ENCODE measurements at regions not wholly inside any gene's neighbourhood (a gene's known extent, or its start where the extent isn't known, plus 50 kb on each side); places are given as distances from the start of the nearest gene placed in this dataset.

DNA sequence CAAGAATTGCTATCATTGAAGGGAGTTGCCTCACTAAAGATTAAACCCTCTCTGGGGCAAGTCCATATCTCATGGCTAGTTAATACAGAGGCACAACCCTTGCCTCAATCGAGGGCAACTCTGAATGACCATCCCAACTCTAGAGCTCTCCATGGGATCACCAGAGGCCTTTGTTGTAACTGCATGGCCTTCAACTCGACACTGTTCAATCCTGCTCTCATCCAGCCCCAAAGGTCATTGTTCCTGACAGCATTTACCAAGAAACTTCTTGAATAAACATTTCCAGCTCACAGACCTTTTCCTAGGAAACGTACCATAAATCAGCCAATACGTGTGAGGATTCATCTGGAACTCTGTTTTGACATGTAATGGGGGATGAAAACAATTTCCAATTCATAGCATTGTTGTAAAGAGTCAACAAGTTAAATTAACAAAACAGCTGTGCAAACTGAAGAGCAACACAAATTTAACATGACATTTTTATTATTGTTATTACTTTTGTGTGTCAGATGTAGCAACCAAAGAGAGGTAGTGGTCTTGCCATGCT is 452.7 kb downstream of the SUCLA2 start:
- TF ChIP-seq, protein P1, sequence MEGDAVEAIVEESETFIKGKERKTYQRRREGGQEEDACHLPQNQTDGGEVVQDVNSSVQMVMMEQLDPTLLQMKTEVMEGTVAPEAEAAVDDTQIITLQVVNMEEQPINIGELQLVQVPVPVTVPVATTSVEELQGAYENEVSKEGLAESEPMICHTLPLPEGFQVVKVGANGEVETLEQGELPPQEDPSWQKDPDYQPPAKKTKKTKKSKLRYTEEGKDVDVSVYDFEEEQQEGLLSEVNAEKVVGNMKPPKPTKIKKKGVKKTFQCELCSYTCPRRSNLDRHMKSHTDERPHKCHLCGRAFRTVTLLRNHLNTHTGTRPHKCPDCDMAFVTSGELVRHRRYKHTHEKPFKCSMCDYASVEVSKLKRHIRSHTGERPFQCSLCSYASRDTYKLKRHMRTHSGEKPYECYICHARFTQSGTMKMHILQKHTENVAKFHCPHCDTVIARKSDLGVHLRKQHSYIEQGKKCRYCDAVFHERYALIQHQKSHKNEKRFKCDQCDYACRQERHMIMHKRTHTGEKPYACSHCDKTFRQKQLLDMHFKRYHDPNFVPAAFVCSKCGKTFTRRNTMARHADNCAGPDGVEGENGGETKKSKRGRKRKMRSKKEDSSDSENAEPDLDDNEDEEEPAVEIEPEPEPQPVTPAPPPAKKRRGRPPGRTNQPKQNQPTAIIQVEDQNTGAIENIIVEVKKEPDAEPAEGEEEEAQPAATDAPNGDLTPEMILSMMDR (IDR thresholded peaks at IDR 0.05; ENCODE audit: low read length, missing control alignments), result no peak
- DNase-seq (ENCODE audit: low read depth), result no peak
- no peak overlapping the region for H3K4me3 ChIP-seq (replicated peaks; ENCODE audit: low read depth, low read length)

DNA sequence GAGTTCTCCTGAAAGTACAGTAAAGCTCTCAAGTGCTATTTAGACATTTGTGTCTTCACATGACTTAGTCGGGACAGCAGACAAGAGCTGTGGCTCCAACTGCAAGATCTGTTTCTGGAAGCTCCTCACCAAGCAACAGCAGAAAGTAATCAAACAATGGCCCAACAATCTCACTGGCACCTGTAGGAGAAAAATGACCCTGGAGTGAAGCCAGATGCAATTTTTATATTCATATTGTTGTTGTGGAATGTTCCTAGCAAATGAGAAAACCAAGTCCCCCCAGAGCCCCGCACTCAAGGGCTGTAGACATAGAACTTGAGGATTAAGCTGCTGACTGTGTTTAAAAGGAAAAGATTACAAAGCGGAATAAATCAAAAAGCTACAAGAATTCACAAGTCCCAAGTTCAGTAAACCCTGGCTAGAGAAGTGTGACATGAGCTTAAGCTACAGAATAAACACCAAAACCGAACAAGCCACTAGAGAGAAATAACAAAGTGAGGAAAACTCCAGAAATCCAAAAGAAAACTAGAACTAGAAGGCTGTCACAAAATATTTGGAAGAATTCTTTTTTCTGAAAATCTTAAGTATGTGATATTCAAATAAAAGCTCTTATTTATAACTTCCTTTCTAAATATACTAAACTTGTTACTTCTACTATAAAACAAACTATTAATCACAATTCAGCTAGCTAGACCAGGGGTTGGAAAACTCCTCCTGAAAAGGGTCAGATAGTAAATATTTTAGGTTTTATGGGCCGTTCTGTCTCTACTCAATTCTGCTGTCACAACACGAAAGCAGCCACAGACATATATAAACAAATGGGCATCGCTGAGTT is 454.5 kb downstream of the SUCLA2 start:
- H3K4me3 ChIP-seq (replicated peaks; ENCODE audit: low read depth, low read length), result no peak overlapping the region
- DNase-seq (ENCODE audit: low read depth), result no peak
- TF ChIP-seq, protein P1 (IDR thresholded peaks at IDR 0.05; ENCODE audit: low read length, missing control alignments), result no peak

DNA sequence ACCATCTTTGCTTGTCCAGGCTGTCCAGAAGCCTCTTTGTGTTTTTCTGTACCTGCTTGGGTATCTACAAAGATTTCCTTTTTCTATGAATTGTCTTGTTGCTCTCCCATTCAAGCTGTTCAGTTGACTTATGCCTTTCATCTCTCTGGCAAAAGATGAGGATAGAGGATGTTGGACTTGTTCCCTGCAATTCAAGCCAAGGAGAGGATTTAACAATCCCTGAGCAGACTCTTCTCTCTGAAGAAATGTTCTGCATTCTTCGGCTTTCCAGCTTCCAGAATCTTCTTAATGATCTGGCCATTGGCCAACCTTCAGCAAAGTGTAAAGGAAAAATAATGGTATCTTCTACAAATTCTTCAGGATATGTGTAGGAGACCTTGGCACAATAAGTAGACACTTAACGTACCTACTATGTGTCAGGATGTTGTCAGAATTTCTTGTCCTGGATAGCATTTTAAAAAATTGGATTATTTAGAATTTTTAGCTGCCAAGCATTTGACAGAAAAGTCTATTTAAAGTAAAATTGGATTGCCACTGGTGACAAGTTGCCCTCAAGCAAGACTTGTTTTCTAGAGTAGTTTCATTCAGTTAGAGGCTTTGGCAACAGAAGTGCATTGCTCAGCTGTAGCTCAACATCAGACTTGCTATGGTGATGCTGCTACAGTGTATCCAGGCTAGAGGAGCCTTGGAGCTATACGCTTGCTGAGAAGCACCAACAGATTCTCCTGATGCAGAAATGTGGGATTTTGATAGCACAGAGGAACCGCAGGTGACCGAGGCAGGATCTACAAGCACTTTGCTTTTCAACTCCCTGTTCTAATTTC is 455.7 kb downstream of the SUCLA2 start:
- TF ChIP-seq, protein P1 (IDR thresholded peaks at IDR 0.05; ENCODE audit: low read length, missing control alignments), result no peak
- DNase-seq (ENCODE audit: low read depth), result no peak

DNA sequence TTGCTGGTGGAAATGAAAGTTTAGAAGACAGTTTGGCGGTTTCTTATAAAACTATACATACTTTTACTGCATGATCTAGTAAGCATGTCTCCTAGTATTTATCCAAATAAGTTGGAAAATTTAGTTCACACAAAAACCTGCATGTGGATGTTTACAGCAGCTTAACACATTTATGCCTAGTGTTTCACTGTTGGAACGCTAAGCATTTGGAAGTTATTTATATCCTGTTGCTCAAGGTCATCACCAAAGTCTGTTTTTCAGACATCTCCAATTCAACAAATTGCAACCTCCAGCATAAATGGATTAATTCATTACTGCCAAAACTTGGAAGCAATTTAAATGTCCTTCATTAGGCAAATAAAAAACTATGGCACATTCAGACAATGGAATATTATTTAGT is 461.8 kb downstream of the SUCLA2 start:
- TF ChIP-seq, protein P1 (IDR thresholded peaks at IDR 0.05; ENCODE audit: low read length, missing control alignments), result no peak
- no peak overlapping the region for H3K4me3 ChIP-seq (replicated peaks; ENCODE audit: low read depth, low read length)
- no peak for DNase-seq (ENCODE audit: low read depth)

More for the DNA sequence above, 455.7 kb downstream of the SUCLA2 start:
- H3K4me3 ChIP-seq (replicated peaks; ENCODE audit: low read depth, low read length), result no peak overlapping the region

DNA sequence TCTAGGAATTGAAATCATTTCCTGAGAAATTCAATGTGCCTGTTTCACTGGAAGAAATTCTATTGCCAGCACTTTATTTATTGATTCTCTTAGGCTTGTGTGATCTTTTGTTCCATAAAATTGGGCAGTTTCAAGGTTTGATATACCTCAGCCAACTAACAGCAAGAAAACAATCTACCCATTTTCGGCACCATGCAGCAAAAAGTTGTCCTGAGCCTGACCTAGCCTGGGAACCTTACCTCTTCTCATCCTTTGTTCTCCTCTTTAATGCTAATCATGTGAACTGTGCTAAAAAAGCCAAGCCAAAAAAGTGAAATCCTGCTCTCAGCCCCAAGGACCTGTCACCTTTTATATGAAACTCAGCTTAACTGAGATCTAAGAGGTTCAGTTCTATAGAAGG is 477.3 kb downstream of the SUCLA2 start:
- DNase-seq (ENCODE audit: low read depth), result no peak
- H3K4me3 ChIP-seq (replicated peaks; ENCODE audit: low read depth, low read length), result no peak overlapping the region
- TF ChIP-seq, protein P1 (IDR thresholded peaks at IDR 0.05; ENCODE audit: low read length, missing control alignments), result no peak

DNA sequence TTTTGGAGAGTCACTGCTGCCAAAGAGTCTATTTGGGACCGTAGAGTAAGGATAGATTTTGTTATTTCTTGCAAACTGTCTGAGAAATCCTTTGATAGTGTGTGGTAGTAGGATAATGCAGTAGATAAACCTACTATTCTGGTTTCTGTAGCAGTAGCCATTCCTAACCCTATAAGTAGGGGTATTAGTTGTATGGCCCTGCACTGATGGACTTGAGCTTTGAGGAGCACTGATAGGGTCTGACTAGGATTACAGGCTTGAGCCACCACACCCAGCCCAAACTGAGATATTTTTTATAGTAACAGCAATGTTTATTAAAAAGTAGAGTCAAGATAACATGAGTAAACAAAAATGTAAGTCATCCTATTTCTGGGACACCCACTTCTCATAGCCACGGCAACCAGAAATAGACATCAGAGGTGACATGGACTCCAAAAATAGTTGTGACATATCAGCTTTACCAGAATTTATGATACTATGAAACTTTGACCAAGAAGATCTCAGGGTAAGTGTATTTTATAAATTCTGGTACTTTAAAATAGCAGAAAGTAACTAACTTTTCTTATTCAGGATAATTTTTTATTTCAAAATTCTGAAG is 479.1 kb downstream of the SUCLA2 start:
- no peak overlapping the region for H3K4me3 ChIP-seq (replicated peaks; ENCODE audit: low read depth, low read length)
- TF ChIP-seq, protein P1 (IDR thresholded peaks at IDR 0.05; ENCODE audit: low read length, missing control alignments), result no peak
- no peak for DNase-seq (ENCODE audit: low read depth)
